ENCODE measurements at regions not wholly inside any gene's neighbourhood (a gene's known extent, or its start where the extent isn't known, plus 50 kb on each side); places are given as distances from the start of the nearest gene placed in this dataset.

- no peak for TF ChIP-seq POLR2AphosphoS5 (IDR thresholded peaks at IDR 0.05; ENCODE audit: low read depth, low read length)
- TF ChIP-seq SIN3A (IDR thresholded peaks at IDR 0.05; ENCODE audit: borderline replicate concordance, insufficient read depth, low read length): no peak
- no peak for TF ChIP-seq FOXP2 (optimal IDR thresholded peaks at IDR 0.05; ENCODE audit: borderline replicate concordance, extremely low read depth, extremely low read length, insufficient read depth)
- TF ChIP-seq TAF1 (IDR thresholded peaks at IDR 0.05; ENCODE audit: borderline replicate concordance, insufficient read depth, low read length): no peak
- TF ChIP-seq REST (IDR thresholded peaks at IDR 0.05; ENCODE audit: insufficient read depth in 1 of 2, low read depth in 2 of 2, low read length in 2 of 2): no peak
These were observed 266.9 kb downstream of the PTPRU start for GRCh38 chr1:29502911-29503840.

GRCh38 chr1:29502225-29502910 lies 266.0 kb downstream of the PTPRU start:
- TF ChIP-seq POLR2AphosphoS5 (IDR thresholded peaks at IDR 0.05; ENCODE audit: low read depth, low read length) (no peak), TAF1 (IDR thresholded peaks at IDR 0.05; ENCODE audit: borderline replicate concordance, insufficient read depth, low read length) (no peak), FOXP2 (optimal IDR thresholded peaks at IDR 0.05; ENCODE audit: borderline replicate concordance, extremely low read depth, extremely low read length, insufficient read depth) (no peak), REST (IDR thresholded peaks at IDR 0.05; ENCODE audit: insufficient read depth in 1 of 2, low read depth in 2 of 2, low read length in 2 of 2) (no peak), SIN3A (IDR thresholded peaks at IDR 0.05; ENCODE audit: borderline replicate concordance, insufficient read depth, low read length) (no peak)

- TF ChIP-seq SIN3A (IDR thresholded peaks at IDR 0.05; ENCODE audit: borderline replicate concordance, insufficient read depth, low read length) (no peak), TAF1 (IDR thresholded peaks at IDR 0.05; ENCODE audit: borderline replicate concordance, insufficient read depth, low read length) (no peak), REST (IDR thresholded peaks at IDR 0.05; ENCODE audit: insufficient read depth in 1 of 2, low read depth in 2 of 2, low read length in 2 of 2) (no peak), POLR2AphosphoS5 (IDR thresholded peaks at IDR 0.05; ENCODE audit: low read depth, low read length) (no peak), FOXP2 (optimal IDR thresholded peaks at IDR 0.05; ENCODE audit: borderline replicate concordance, extremely low read depth, extremely low read length, insufficient read depth) (no peak)
These were observed 265.1 kb downstream of the PTPRU start for GRCh38 chr1:29501227-29501976.

- no peak for TF ChIP-seq SIN3A (IDR thresholded peaks at IDR 0.05; ENCODE audit: borderline replicate concordance, insufficient read depth, low read length)
- TF ChIP-seq REST (IDR thresholded peaks at IDR 0.05; ENCODE audit: insufficient read depth in 1 of 2, low read depth in 2 of 2, low read length in 2 of 2): no peak
- no peak for TF ChIP-seq TAF1 (IDR thresholded peaks at IDR 0.05; ENCODE audit: borderline replicate concordance, insufficient read depth, low read length)
- no peak for TF ChIP-seq FOXP2 (optimal IDR thresholded peaks at IDR 0.05; ENCODE audit: borderline replicate concordance, extremely low read depth, extremely low read length, insufficient read depth)
- TF ChIP-seq POLR2AphosphoS5 (IDR thresholded peaks at IDR 0.05; ENCODE audit: low read depth, low read length): no peak
These were observed 264.3 kb downstream of the PTPRU start for GRCh38 chr1:29500651-29501050.

All from PFSK-1 (cell line).